A673 (cell line): ENCODE measurements at regions not wholly inside any gene's neighbourhood (a gene's known extent, or its start where the extent isn't known, plus 50 kb on each side); places are given as distances from the start of the nearest gene placed in this dataset.

Source experiments
- EZH2 ChIP-seq: fragments of 200-600 bp; sonication (generic); IDR thresholded peaks from 2 replicates; pipeline ENCODE4 v1.6.1; 2017; ENCODE audit warnings: borderline replicate concordance, low read depth, mild to moderate bottlenecking, mixed read lengths, antibody characterized with exemption, low read length; ENCODE audit not compliant: poor library complexity, severe bottlenecking
- TF ChIP-seq, protein P1 (sequence below): fragments of 300-800, 200-600 bp; sonication (generic); conservative IDR thresholded peaks from 2 replicates; pipeline ENCODE4 v1.5.1; 2017; ENCODE audit warnings: low read depth, mild to moderate bottlenecking, antibody characterized with exemption, low read length, moderate library complexity, mixed read lengths

DNA sequence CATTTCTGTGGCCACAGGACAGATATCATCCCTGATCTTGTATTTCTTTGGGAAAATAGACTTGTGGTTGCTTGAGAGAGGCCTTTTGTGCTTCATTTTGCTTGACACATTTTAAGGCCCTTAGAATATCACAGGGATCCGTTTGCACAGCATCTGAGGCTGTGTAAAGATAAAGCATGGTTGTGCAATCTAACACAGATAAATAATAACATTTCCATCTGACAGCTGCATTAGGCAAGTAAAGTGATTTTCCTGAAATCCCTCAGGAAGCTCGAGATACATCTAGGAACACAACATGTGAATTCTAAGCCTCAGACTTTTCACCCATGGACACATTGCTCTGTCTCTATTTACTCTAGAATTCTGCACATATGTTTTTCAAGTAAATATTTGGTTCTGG is 212.8 kb upstream of the ADAMTSL1 start:
- no peak for TF ChIP-seq EZH2
- TF ChIP-seq, protein P1, sequence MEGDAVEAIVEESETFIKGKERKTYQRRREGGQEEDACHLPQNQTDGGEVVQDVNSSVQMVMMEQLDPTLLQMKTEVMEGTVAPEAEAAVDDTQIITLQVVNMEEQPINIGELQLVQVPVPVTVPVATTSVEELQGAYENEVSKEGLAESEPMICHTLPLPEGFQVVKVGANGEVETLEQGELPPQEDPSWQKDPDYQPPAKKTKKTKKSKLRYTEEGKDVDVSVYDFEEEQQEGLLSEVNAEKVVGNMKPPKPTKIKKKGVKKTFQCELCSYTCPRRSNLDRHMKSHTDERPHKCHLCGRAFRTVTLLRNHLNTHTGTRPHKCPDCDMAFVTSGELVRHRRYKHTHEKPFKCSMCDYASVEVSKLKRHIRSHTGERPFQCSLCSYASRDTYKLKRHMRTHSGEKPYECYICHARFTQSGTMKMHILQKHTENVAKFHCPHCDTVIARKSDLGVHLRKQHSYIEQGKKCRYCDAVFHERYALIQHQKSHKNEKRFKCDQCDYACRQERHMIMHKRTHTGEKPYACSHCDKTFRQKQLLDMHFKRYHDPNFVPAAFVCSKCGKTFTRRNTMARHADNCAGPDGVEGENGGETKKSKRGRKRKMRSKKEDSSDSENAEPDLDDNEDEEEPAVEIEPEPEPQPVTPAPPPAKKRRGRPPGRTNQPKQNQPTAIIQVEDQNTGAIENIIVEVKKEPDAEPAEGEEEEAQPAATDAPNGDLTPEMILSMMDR = no peak
